ENCODE measurements at regions not wholly inside any gene's neighbourhood (a gene's known extent, or its start where the extent isn't known, plus 50 kb on each side); places are given as distances from the start of the nearest gene placed in this dataset.
A peak's percentile ranks its signal among the peaks of the same experiment; 100 is the strongest.
"Not testable (repeated sequence)": the region's sequence is repeated elsewhere in the genome, so short reads cannot be mapped to it uniquely, and the experiment has no call there.

DNA sequence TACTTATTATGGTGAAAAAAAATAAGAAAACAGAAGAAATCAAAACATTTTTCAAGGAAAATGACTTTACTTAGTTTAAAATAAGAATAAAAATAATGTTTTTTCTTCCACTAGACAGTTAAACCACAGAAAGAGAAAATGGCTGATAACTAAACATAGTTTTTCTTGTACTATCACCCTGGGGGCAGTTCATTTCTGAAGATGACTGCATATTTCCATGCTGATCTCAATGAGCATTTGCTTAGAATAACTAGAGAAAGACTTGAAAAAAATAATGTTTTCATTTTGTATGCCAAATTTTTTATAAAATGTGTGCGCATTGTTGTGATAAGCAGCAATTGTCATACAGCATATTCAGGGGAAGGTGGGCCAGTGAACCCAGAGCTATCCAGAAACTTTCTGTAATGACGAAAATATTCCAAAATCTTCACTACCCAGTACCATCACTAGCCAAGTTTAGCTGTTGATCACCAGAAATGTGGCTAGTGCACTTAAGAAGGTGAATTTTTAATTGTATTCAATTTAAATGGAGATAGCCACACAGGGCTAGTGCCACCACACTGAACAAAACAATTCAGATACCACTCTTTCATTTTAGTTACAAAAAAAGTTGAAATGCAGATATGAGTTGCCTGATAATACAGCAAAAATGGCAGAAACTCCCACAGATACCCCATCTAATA is 513.4 kb upstream of the NETO1 start:
- DNase-seq, result peak; percentile 6

DNA sequence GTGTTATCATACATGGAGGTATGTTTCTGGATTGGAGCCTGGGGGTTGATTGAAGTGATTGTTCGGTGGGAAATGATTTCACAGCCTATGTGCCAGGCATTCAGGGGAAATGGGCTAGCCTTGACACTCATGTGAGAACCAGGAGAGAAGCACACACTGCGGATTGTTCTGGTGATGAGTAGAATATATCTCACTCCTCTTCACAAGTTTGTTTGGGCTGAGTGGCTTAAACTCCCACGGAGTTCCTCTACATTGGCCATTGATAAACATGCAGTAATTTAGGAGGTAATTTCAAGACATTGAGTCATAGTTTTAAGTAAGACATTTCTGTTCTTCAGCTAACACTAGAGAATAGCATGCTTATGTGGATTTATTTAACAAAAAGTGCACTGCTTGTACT is 498.9 kb upstream of the NETO1 start:
- no peak for DNase-seq

DNA sequence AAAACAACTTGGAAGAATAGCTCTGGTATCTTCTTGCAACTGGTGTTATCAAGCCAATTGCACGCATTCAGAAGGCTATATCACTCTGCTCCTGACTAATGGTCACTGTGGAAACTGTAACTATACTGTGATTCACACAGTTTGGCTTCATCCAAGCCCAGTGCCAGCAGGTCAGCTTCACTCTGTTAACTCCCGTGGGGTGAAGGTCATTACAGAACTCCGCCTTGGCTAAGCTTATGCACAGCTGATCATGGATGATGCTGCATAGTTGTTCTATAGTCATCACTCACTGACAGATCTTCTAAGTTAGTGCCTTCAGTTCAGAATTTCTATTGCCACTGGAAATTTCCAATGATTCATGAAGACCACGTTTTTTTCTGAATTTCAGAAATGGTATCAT is 497.2 kb upstream of the NETO1 start:
- no peak for DNase-seq

DNA sequence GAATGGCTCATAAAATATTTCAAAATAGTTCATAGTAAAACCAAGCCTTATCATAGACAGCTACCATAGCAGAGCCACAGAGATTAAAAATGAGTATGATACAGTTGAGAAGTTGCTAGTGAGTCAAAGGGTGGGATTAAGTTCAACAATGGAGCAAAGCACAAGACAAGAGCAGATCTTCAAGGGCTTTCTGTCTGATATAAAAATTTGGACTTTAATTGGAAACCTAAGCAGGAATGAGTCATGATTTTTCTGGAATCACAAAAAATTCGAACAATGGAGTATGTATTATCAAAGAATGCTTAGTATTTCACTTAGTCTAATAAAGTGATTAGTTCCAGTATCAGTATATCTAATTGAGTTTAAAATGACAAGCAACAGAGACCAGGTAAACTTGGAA is 487.3 kb upstream of the NETO1 start:
- DNase-seq, result no peak

DNA sequence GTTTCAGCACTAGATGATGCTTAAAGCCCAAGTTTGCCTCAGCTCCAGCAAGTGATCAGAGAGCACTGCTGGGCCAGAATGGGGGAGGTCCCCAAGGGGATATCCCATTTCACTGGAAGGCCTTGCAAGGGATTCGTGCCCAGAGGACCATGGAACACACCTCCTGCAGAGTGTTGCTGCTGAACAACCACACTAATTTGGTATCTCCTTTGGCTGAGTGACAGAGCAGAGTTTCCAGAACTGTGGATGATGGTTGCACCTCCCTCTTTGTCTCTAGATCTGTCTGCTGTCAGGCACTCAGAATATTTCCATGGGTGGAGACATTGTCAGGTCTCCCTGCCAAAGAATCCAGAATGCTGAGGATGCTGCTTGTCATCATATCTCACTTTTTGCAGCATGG is 484.8 kb upstream of the NETO1 start:
- no peak for DNase-seq

DNA sequence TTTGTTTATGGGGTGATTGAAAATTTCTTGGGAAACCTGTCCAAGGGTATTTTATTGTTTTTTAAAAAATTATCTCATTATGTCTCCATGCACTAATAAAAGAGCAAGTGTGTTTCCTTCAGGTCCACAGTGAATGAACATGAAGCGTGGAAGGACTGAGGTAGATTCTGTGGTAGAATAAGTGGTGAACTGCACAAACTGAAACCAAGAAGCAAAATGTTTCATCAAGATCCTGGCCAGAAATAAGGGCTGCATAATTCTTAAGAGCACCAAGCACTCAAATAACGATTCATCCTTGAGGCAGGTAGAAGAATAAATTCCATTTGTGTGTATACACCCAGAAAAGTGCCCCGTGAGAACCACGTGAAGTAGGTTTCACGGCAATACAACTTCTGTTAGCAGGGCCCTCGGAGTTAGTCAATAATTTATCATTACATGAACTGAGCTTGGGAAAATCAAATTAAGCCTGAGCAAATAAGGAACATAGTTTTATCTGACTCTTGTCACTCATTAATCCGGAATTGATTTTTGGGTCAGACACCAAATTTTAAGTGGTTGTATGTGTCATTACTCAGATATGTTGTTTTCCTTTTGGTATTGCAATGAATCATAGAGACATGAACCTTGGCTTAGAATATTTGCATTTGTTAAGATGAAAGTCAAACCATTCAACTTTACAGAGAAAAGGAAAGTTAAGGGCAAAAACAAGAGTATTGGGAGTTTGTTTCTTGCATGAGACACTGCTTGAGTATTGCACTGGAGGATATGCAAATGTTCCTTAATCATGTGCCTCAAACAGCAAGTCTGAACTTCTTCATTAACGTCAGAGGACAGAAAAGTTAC is 472.6 kb upstream of the NETO1 start:
- peak; percentile 46 for DNase-seq

DNA sequence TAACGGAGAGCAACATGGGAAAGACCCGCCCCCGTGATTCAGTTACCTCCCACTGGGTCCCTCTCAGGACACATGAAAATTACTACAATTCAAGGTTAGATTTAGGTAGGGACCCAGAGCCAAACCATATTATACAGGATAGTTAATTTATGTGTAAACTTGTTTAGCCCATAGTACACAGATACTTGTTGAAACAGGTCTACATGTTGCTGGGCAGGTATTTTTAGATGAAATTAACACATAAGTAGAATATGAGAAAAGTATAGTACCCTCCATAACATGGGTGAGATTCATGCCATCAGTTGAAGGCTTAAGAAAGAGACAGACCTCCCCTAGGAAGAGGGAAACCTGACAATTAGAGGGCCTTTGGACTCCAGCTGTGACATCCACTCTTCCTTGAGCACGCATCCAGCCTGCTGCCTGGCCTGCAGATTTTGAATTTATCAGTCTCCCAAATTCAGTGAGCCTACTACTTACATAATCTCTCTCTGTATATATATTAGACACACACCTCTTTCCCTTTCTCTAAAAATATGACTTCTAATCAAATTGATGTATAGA is 463.5 kb upstream of the NETO1 start:
- DNase-seq, result no peak

DNA sequence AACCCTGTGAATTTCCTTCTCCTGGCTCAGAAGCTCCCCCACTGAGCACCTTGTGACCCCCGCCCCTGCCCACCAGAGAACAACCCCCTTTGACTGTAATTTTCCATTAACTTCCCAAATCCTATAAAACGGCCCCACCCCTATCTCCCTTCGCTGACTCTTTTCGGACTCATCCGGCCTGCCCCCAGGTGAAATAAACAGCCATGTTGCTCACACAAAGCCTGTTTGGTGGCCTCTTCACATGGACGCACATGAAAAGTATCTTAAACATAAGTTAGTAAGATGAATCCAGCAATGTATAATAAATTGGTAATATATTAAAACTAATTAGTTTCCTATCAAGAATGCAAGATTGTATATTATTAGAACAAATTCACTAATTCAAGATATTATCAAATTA is 462.3 kb upstream of the NETO1 start:
- DNase-seq, result not testable (repeated sequence)

DNA sequence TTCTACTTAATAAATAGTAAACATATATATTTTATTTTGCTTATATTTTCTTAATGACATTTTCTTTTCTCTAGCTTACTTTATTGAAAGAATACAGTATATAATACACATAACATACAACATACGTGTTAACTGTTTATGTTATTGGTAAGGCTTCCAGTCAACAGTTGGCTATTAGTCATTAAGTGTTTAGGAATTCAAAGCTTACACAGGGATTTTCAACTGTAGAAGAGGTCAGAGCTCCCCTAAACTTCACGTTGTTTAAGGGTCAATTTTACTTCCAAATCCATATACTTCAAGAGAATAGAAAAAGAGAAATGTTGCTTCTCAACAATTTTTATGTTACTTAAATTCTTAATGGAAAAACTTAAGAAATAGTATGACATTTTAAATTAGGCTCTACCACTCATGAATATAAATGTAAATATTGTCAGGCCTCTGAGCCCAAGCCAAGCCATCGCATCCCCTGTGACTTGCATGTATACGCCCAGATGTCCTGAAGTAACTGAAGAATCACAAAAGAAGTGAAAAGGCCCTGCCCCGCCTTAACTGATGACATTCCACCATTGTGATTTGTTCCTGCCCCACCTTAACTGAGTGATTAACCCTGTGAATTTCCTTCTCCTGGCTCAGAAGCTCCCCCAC is 456.5 kb upstream of the NETO1 start:
- not testable (repeated sequence) for DNase-seq

DNA sequence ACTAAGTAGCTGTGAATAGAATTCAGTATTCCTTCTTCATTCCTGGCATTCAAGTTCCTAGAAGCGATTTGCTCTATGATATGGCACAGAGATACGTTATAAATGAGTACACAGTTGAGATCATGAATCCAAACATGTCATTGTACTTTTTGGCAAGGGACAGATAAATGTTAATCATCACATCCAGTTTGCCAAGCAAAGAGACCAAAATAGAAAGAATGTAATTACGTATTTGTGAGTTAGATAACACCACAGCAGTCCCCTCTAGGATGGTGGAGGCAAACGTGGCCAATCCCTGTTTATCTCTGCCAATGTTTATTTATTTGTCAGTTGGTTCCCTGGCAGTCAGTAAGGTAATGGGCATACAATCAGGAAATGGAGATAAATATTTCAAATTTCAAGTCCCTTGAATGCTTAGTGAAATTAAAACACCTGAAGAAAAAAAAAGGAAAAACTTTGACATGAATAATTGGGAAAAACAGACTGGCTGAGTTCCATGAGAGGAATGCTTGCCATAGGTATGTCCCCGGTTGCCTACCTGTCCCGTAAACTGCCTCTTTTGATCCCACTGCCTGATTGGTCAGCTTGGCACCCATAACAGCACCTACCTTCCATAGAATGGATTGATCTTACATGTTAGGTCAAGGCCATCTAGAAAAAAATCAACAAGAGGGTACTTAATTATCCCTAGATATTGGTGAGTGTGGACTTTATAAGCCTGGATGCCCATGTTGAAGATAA is 451.1 kb upstream of the NETO1 start:
- DNase-seq, result peak; percentile 58

DNA sequence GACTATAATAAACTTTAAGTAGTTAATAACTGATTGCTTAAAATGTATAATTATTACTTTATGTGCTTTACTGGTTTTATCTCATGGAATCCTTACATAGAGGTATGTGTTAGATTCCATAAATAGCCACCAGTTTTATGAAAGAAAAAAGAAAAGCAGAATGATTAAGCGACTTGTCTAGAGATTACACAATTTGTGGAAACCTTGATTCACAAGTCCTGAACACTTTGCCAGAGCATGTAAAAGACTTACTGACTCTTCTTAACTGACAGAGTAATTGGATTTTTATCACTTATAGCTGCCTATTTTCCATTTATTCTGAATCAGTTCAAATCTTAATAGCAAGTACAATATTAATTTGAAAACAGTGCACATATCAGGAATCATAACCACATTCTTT is 448.7 kb upstream of the NETO1 start:
- DNase-seq, result peak; percentile 31

DNA sequence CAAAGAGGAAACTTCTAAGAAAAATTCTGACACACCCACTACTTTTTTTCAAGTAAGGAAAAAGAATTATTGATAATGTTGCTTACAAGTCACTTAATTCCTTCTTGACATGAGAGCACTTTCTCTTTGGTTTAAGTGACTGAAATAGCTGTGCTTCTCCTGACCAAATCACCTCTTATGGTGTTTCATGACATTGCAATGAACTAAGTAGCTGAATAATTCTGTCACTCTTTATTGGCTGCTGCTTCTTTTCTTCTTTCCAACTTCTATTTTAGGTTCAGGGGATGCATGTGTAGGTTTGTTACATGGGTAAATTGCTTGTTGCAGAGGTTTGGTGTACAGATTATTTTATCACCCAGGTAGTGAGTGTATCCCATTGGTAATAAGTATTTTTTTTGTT is 447.6 kb upstream of the NETO1 start:
- peak; percentile 25 for DNase-seq

DNA sequence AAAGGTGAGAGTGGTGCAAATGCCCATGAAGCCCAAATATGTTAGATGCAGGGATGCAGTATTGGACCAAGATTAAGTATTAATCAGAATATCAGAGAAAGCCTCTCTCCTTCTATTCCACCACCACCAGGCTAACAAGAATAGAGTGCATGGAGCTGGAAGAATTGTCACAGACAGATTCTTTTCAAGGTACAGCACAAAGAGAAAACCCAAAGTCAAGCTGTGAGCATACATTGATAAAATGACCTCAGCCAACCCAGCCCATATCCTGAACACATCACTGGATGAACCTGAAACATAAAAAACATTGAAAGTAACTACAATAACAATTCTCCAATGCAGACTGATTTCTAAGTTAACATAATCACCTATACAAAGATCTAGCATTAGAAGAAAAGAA is 445.7 kb upstream of the NETO1 start:
- no peak for DNase-seq

DNA sequence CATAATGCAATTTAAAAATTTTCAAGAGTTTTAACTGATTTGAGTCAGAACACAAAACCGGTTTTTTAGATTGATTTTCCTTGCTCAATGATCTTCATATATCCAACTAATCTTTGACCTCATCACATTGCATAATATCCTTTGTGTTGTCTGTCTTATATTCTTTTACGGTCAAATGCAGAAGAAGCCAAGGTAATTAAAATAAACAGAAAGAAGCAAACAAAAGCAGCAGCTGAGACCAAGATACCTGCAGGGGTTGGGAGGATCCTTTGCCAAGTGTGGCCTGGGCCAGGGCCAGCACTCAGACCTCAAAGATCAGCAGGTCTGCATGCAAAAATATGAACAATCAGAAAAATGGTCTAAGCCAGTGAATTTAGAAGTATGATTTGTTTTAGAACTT is 428.9 kb upstream of the NETO1 start:
- DNase-seq, result no peak

DNA sequence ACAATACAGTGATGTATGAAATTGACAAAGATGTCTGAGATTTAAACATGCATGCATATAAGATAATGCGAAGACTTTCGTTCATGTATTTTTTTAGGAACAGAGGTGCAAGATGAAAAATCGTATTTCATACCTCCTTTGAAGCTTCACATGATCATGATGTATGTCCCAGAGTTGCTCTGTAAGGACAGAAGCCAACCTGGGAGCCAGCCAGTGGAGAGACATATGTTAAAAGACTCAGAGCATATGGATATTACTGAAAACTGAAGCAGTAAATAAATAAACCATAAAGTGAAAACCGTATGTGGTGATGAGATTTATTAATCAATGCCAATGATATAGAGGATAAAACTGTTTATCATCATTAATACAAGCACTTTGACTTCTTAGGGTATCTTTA is 424.4 kb upstream of the NETO1 start:
- no peak for DNase-seq

DNA sequence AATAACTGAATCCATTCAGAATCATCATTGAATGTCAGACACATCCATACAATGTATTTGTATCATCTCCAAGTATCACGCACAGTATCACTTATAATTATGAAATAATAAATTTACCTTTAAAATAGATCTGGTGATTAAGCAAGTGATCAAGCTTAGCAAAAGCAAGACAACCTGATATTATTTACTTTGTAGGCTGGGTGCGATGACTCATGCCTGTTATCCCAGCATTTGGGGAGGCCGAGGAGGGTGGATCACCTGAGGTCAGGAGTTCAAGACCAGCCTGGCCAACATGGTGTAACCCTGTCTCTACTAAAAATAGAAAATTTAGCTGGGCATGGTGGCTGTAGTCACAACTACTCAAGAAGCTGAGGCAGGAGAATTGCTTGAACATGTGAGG is 421.0 kb upstream of the NETO1 start:
- no peak for DNase-seq

DNA sequence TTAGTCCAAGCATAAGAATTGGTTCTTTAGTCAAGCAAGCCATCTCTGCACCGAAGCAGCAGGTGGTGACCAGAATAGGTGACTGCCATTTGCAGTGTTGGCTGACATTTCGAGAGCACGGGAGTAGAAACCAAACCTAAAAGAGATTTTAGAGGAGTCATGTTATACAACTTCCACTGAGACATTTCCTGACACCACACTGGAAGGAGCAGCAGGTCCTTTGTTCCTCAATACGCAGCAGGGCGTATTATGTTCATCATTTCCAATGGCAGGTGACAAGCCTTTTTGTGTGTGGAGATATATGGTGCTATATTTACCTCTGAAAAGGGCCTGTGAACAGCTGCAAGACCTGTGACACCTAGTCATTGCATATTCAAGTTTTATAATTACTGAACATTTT is 418.8 kb upstream of the NETO1 start:
- no peak for DNase-seq

DNA sequence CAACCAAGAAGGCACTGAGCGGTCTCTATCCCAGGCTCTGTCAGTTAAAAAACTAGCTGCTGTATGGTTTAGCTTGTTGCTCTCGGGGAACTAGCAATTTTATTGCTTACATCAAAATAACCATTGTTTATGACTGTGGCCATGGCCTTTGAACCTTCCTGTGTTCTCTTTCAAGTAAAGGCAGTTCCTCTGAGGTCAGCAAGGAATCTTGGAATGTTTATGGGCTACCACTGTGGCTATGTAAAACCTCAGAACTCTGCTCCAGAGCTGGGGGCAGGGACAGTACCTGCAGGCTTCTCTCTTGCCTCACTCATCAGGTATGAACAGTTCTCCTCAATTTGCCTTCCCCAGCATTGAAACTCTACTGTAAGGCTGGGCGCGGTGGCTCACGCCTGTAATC is 416.0 kb upstream of the NETO1 start:
- DNase-seq, result no peak

DNA sequence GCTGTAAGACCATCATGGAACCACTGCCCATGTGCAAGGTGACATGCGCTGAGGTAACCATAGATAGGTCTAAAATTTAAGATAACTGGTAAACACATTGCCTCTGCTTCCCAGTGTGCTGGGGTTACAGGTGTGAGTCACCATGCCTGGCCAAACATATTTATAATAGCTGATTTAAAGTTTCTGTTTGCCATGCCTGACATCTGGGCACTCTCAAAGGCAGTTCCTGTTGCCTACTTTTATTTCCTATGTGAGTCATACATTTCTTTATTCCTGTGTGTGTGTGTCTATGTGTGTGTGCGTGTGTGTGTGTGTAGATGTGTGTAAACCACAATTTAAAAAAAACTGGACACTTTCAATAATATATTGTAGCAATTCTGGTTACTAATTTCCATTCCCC is 415.2 kb upstream of the NETO1 start:
- no peak for DNase-seq

DNA sequence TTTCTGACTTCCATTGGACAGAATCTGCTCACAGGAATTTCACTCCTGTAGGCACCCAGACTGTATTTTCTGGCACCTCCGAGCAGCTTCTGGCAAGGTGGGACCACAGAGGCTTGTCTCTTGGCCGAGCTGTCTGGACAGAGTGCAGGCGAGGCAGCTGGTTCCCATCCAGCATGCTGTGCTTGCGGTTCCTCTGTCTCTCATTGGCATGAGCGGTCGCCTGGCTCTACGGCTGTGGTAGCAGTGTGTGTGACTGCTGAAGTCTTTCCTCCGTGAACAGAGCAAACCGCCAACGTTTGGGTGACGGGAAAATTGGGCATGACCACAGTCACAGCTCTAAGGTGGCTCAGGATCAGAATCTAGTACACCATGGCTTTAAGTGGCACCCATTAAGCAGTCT is 411.7 kb upstream of the NETO1 start:
- no peak for DNase-seq

DNA sequence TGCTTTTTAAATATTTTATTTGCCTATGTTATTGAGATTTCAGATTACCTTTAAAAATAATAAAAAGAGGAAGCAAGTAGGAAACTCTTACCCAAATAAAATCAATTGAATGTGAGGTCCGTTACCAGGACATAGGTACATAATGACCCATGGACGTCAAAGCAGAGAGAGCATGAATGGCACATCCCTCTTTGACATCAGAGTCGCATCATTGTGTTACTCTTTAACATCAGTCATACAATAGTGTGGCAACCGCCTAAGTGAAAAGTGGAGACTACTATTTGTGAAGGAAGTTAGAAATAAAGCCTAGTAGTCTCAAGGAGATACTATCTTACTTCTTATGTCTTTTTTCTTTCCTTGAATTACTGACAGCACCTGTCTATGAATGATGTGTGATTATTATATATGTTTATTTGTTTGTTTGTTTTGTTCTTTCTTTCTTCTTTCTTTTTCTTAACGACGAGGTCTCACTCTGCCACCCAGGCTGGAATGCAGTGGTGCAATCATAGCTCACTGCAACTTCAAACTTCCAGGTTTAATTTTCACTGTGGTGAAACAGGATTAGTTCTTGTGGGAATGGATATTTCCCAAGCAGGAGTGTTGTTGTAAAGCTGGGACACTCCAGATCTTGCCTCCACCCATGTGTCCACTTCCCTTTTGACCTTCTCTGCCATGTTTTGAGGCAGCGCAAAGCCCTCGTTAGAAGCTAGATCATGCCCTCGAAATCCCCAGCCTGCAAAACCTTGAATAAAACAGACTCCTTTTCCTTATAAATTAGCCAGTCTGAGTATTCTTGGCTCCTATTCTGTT is 407.2 kb upstream of the NETO1 start:
- no peak for DNase-seq
